Tibial artery (tissue), 4 donors: ENCODE measurements at regions not wholly inside any gene's neighbourhood (a gene's known extent, or its start where the extent isn't known, plus 50 kb on each side); places are given as distances from the start of the nearest gene placed in this dataset.
"Not testable (repeated sequence)": the region's sequence is repeated elsewhere in the genome, so short reads cannot be mapped to it uniquely, and the experiment has no call there.

Experiments used
- DNase-seq, 2 donors: peaks; one replicate each; pipeline ENCODE4 v3.0.0-alpha.2; 2019
- H3K27ac ChIP-seq, 2 donors: fragments of 200-600 bp; sonication (generic) in 1 of 2; 1 replicate in 1 of 2; 2 replicates in 1 of 2; pipeline ENCODE4 v1.5.1; 2018 to 2019; ENCODE audit warnings: mild to moderate bottlenecking in 1 of 2
- H3K27me3 ChIP-seq, 2 donors: fragments of 200-600 bp; sonication (generic) in 1 of 2; one replicate each; pipeline versions ENCODE4 v1.5.1 to v1.6.0; 2016 to 2019
- H3K36me3 ChIP-seq, 3 donors: fragments of 200-600 bp; sonication (generic) in 2 of 3; one replicate each; pipeline ENCODE4 v1.5.1; 2016 to 2019; ENCODE audit warnings: mild to moderate bottlenecking in 2 of 3
- H3K4me1 ChIP-seq, 4 donors: fragments of 200-600 bp; sonication (generic) in 2 of 4; 1 replicate in 3 of 4; 2 replicates in 1 of 4; pipeline ENCODE4 v1.5.1; 2016 to 2019
- H3K4me3 ChIP-seq, 2 donors: fragments of 200-600 bp; sonication (generic) in 1 of 2; 1 replicate in 1 of 2; 2 replicates in 1 of 2; pipeline ENCODE4 v1.5.1; 2018 to 2019; ENCODE audit warnings: mild to moderate bottlenecking in 2 of 2
- H3K9me3 ChIP-seq, 3 donors: fragments of 200-600 bp; sonication (generic) in 1 of 3; one replicate each; pipeline ENCODE4 v1.5.1; 2016 to 2019
- CTCF ChIP-seq, 2 experiments: fragments of 200-600 bp in 1 of 2; fragments of 450-650 bp in 1 of 2; IDR thresholded peaks; one replicate each; pipeline ENCODE4 v1.5.1; 2017 to 2019; ENCODE audit warnings: antibody characterized with exemption in 2 of 2, mild to moderate bottlenecking in 1 of 2, moderate library complexity in 1 of 2
- intact Hi-C: fragments of 100-400 bp; cut with DNase I; formaldehyde crosslinking; loops from one replicate; pipeline ENCODE4 v1.15.0; 2023; ENCODE audit warnings: low total_unique reads

- Histone ChIP-seq H3K4me3 (no peak overlapping the region), H3K36me3 (no peaks in the 10 kb centered on the region), H3K9me3 (no peaks in the 10 kb centered on the region), H3K27me3 (no peaks in the 10 kb centered on the region), H3K27ac (no peak overlapping the region), H3K4me1 (no peaks in the 10 kb centered on the region)
- intact Hi-C loops, result no loop called here
- DNase-seq, result no peak
- TF ChIP-seq CTCF (IDR thresholded peaks at IDR 0.05), result no peak
Observed at GRCh38 chr4:177494791-177495190, 52.6 kb upstream of the AGA start.

- H3K27ac ChIP-seq, intact Hi-C loops, H3K4me1 ChIP-seq, H3K27me3 ChIP-seq, DNase-seq, H3K9me3 ChIP-seq, H3K4me3 ChIP-seq, H3K36me3 ChIP-seq: not testable (repeated sequence)
Observed at GRCh38 chr4:177495626-177496025, 53.4 kb upstream of the AGA start.

- Histone ChIP-seq H3K4me1 (no peaks in the 10 kb centered on the region), H3K27me3 (no peaks in the 10 kb centered on the region), H3K4me3 (no peak overlapping the region), H3K27ac (no peak overlapping the region), H3K9me3 (no peaks in the 10 kb centered on the region), H3K36me3 (no peaks in the 10 kb centered on the region)
- no peak for TF ChIP-seq CTCF (IDR thresholded peaks at IDR 0.05)
- intact Hi-C loops, result no loop called here
- DNase-seq, result no peak
Observed at GRCh38 chr4:177499537-177499936, 57.3 kb upstream of the AGA start.

- Histone ChIP-seq H3K36me3 (no peaks in the 10 kb centered on the region), H3K27ac (no peak overlapping the region), H3K4me3 (no peak overlapping the region), H3K27me3 (no peaks in the 10 kb centered on the region), H3K9me3 (no peaks in the 10 kb centered on the region), H3K4me1 (no peaks in the 10 kb centered on the region)
- intact Hi-C loops, result no loop called here
- no peak for TF ChIP-seq CTCF (IDR thresholded peaks at IDR 0.05)
- no peak for DNase-seq
Observed at GRCh38 chr4:177505171-177505615, 63.0 kb upstream of the AGA start.

GRCh38 chr4:177508662-177509061 is 66.4 kb upstream of the AGA start:
- H3K4me3 ChIP-seq, result no peak overlapping the region
- no peak for DNase-seq
- no peaks in the 10 kb centered on the region for H3K4me1 ChIP-seq
- H3K36me3 ChIP-seq, result no peaks in the 10 kb centered on the region
- H3K27me3 ChIP-seq, result no peaks in the 10 kb centered on the region
- intact Hi-C loops, result no loop called here
- TF ChIP-seq CTCF (IDR thresholded peaks at IDR 0.05), result no peak
- H3K9me3 ChIP-seq, result no peaks in the 10 kb centered on the region
- no peak overlapping the region for H3K27ac ChIP-seq

- Histone ChIP-seq H3K4me3 (no peak overlapping the region), H3K9me3 (no peaks in the 10 kb centered on the region), H3K36me3 (no peaks in the 10 kb centered on the region), H3K4me1 (no peaks in the 10 kb centered on the region), H3K27ac (no peak overlapping the region), H3K27me3 (no peaks in the 10 kb centered on the region)
- no peak for DNase-seq
- intact Hi-C loops, result no loop called here
- no peak for TF ChIP-seq CTCF (IDR thresholded peaks at IDR 0.05)
Observed at GRCh38 chr4:177509226-177509745, 67.0 kb upstream of the AGA start.
